ENCODE measurements at regions not wholly inside any gene's neighbourhood (a gene's known extent, or its start where the extent isn't known, plus 50 kb on each side); places are given as distances from the start of the nearest gene placed in this dataset.

GRCh38 chr2:237167038-237167437, 81.3 kb downstream of the COPS8 start:
- no peak for ATAC-seq
- H3K4me1 ChIP-seq = peaks cover 9% of the 10 kb centered on the region
- FAIRE-seq = no peak
- ChIA-PET POLR2A (no interaction called here), CTCF (interaction anchor here (2.2 to 5.0 kb wide), 6 partner anchors 13 to 304 kb away, joined by 4 to 32 read pairs (median 15); no protein-coding TSS in a partner anchor)
- no peak overlapping the region for H3K27ac ChIP-seq
- H3K9me3 ChIP-seq = peaks cover 14% of the 10 kb centered on the region; the same call in 2 of the 3 replicates
- DNase-seq (ENCODE audit: low read depth in 1 of 2, low spot score in 1 of 2) = no peak
- 96% methylated on average over 4 of the region's 4 CpGs for WGBS (ENCODE audit: missing lambda C conversion rate)
- H3K4me2 ChIP-seq = no peak overlapping the region
- no peak overlapping the region for H3K4me3 ChIP-seq
- TF ChIP-seq CTCF (IDR thresholded peaks at IDR 0.05) (no peak), KDM1A (IDR thresholded peaks at IDR 0.05; ENCODE audit: low read depth) (no peak), POLR2A (IDR thresholded peaks at IDR 0.05; ENCODE audit: low read length) (no peak), REST (IDR thresholded peaks at IDR 0.05) (no peak), MYC (IDR thresholded peaks at IDR 0.05; ENCODE audit: borderline replicate concordance, low read length) (no peak), MAX (IDR thresholded peaks at IDR 0.05) (no peak), MAZ (IDR thresholded peaks at IDR 0.05; ENCODE audit: borderline replicate concordance, low read depth, low read length) (no peak), JUNB (IDR thresholded peaks at IDR 0.05) (no peak), SREBF2 (IDR thresholded peaks at IDR 0.05) (no peak), CEBPB (IDR thresholded peaks at IDR 0.05) (no peak), PHF8 (IDR thresholded peaks at IDR 0.05; ENCODE audit: borderline replicate concordance, low read depth) (no peak), ELK1 (IDR thresholded peaks at IDR 0.05; ENCODE audit: low read depth, low read length) (no peak), EHMT2 (IDR thresholded peaks at IDR 0.05; ENCODE audit: low read depth) (no peak), FOXS1 (CRISPR knock-in tag; IDR thresholded peaks at IDR 0.05) (no peak), ZFP36 (IDR thresholded peaks at IDR 0.05; ENCODE audit: borderline replicate concordance, partially characterized antibody) (no peak)

GRCh38 chr2:237167934-237168333, 82.2 kb downstream of the COPS8 start:
- no peak overlapping the region for H3K4me2 ChIP-seq
- no peak overlapping the region for H3K27ac ChIP-seq
- FAIRE-seq (no peak), DNase-seq (ENCODE audit: low read depth in 1 of 2, low spot score in 1 of 2) (no peak), ATAC-seq (no peak)
- WGBS (ENCODE audit: missing lambda C conversion rate) = 78% methylated on average over 5 of the region's 5 CpGs
- H3K4me3 ChIP-seq = no peak overlapping the region
- POLR2A ChIA-PET = no interaction called here
- H3K4me1 ChIP-seq = peaks cover 12% of the 10 kb centered on the region
- CTCF ChIA-PET = interaction anchor here (0.8 to 5.0 kb wide), 3 partner anchors 242 to 345 kb away, joined by 3 to 32 read pairs (median 4); no protein-coding TSS in a partner anchor
- peaks cover 14% of the 10 kb centered on the region; the same call in 2 of the 3 replicates for H3K9me3 ChIP-seq
- no peak for TF ChIP-seq JUNB (IDR thresholded peaks at IDR 0.05)
- TF ChIP-seq MYC (IDR thresholded peaks at IDR 0.05; ENCODE audit: borderline replicate concordance, low read length) = no peak
- TF ChIP-seq RFX5 (IDR thresholded peaks at IDR 0.05) = no peak
- TF ChIP-seq CBX8 (IDR thresholded peaks at IDR 0.05) = no peak
- no peak for TF ChIP-seq RARB (CRISPR knock-in tag; IDR thresholded peaks at IDR 0.05)
- no peak for TF ChIP-seq CHD2 (IDR thresholded peaks at IDR 0.05; ENCODE audit: low read length, partially characterized antibody)
- no peak for TF ChIP-seq EP300 (IDR thresholded peaks at IDR 0.05)
- TF ChIP-seq HEYL (CRISPR knock-in tag; IDR thresholded peaks at IDR 0.05) = no peak
- TF ChIP-seq MAX (IDR thresholded peaks at IDR 0.05) = no peak
- no peak for TF ChIP-seq CTCF (IDR thresholded peaks at IDR 0.05)
- no peak for TF ChIP-seq REST (IDR thresholded peaks at IDR 0.05)
- no peak for TF ChIP-seq NR3C1 (IDR thresholded peaks at IDR 0.05)
- no peak for TF ChIP-seq ZNF302 (CRISPR knock-in tag; IDR thresholded peaks at IDR 0.05)
- TF ChIP-seq HES2 (IDR thresholded peaks at IDR 0.05) = no peak

Data from A549 (cell line).